ENCODE measurements at regions not wholly inside any gene's neighbourhood (a gene's known extent, or its start where the extent isn't known, plus 50 kb on each side); places are given as distances from the start of the nearest gene placed in this dataset.

- TF ChIP-seq ARID5B (CRISPR knock-in tag; IDR thresholded peaks at IDR 0.05) = peak; percentile 82
- no peak for TF ChIP-seq DR1 (CRISPR knock-in tag; IDR thresholded peaks at IDR 0.05)
- TF ChIP-seq RFX5 (IDR thresholded peaks at IDR 0.05; ENCODE audit: low read depth, low read length) = no peak
- no peak for TF ChIP-seq MLLT10 (CRISPR knock-in tag; IDR thresholded peaks at IDR 0.05)
- TF ChIP-seq FOXK1 (CRISPR knock-in tag; IDR thresholded peaks at IDR 0.05; ENCODE audit: borderline replicate concordance, low read depth) = peak; percentile 42; the same call in 1 of the 2 replicates
- TF ChIP-seq ZNF12 (CRISPR knock-in tag; IDR thresholded peaks at IDR 0.05) = peak; percentile 99
- 0 out of 2 replicates have a peak, but pooled peaks have one; percentile 33 for TF ChIP-seq PHF21A (CRISPR knock-in tag; IDR thresholded peaks at IDR 0.05)
- TF ChIP-seq ZNF605 (CRISPR knock-in tag; IDR thresholded peaks at IDR 0.05) = peak; percentile 50; the same call in 1 of the 2 replicates
- TF ChIP-seq SKIL (CRISPR knock-in tag; IDR thresholded peaks at IDR 0.05; ENCODE audit: borderline replicate concordance) = 0 out of 2 replicates have a peak, but pooled peaks have one; percentile 4
- no peak for TF ChIP-seq NR1H2 (CRISPR knock-in tag; IDR thresholded peaks at IDR 0.05; ENCODE audit: borderline replicate concordance, low read depth)
- 0 out of 2 replicates have a peak, but pooled peaks have one; percentile 16 for TF ChIP-seq ZBTB26 (CRISPR knock-in tag; IDR thresholded peaks at IDR 0.05; ENCODE audit: borderline replicate concordance)
- no peak for TF ChIP-seq GATAD1 (CRISPR knock-in tag; IDR thresholded peaks at IDR 0.05)
- no peak for TF ChIP-seq ZNF800 (CRISPR knock-in tag; IDR thresholded peaks at IDR 0.05)
- TF ChIP-seq ZKSCAN1 (IDR thresholded peaks at IDR 0.05; ENCODE audit: low read length) = no peak
- TF ChIP-seq GRHL1 (CRISPR knock-in tag; conservative IDR thresholded peaks at IDR 0.05) = no peak
- no peak for TF ChIP-seq ZNF451 (CRISPR knock-in tag; IDR thresholded peaks at IDR 0.05)
- no peak for TF ChIP-seq PREB (CRISPR knock-in tag; IDR thresholded peaks at IDR 0.05)
Measured at GRCh38 chr1:228902781-228903433, 167.6 kb downstream of the RHOU start (continued).

Data from HepG2 (cell line).